Right forelimb (tissue), 1 donor: ENCODE measurements at regions not wholly inside any gene's neighbourhood (a gene's known extent, or its start where the extent isn't known, plus 50 kb on each side); places are given as distances from the start of the nearest gene placed in this dataset.

ENCODE experiments used
- DNase-seq: peaks from one replicate; pipeline ENCODE4 v3.0.0-alpha.2; 2018

DNA sequence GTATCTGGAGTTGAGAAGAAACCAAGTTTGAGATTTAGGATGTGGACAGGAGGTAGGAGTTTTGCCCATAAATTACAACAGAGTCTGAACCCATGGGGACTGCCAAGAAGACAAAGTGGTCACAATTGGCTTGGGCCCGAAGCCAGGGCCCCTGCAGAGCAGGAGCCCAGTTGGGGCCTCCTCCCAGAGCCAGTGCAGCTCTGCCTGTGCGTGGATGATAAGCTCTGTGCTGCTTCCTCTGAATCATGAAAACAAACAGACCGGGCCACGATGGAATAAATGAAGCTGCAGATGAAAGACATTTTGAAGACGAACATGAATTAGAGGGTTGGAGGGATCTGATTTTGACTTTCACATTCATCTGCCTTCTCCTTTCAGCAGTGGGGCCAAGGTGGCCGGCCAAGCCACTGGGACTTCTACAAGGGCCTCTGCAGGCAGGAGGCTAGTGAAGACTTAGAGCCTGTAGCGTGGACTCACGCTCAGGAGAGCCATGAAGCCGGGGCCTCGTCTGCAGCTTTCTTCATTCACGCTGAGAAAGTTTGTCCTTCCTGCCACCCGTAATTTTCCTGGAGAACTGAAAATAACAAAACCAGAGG lies 156.8 kb upstream of the LYZL1 start:
- DNase-seq: no peak

GRCh38 chr10:29132551-29133111 lies 156.2 kb upstream of the LYZL1 start:
- no peak for DNase-seq

DNA sequence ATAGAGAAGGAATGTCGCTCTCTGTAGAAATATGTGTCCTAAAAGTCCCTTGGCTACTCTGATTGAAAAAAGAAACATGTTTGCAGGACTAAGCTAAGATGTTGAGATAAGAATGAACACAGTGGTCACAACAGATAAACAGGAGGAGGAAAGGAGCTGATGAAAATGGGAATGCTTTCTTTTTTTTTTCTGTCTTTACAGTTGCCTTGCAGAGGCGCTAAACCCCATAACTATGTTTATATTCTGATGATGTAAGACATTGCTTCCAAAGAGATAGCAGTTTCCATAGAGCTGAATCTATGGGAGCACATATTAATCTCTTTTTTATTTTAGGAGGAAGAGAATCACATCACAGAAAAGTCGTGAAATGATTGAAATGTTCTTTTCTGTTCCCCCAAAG lies 153.5 kb upstream of the LYZL1 start:
- no peak for DNase-seq

DNA sequence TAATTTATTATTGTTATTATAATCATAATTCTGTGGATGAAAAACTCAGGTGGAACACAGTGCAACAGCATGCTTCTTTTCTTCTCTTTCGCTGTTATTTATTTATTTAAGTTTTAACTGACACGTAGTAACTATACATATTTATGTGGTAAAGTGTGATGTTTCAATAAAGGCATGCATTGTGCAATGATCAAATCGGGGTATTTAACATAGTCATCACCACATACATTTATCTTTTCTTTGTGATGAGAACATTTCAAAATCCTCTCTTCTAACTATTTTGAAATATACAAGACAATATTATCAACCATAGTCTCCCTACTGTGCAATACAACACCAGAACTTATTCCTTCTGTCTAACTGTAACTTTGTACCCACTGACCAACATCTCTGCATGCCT lies 152.5 kb upstream of the LYZL1 start:
- DNase-seq: no peak

GRCh38 chr10:29140151-29140550 lies 148.7 kb upstream of the LYZL1 start:
- no peak for DNase-seq

GRCh38 chr10:29140991-29141390 lies 147.9 kb upstream of the LYZL1 start:
- no peak for DNase-seq

- no peak for DNase-seq
These were observed 147.1 kb upstream of the LYZL1 start for GRCh38 chr10:29141761-29142160.

GRCh38 chr10:29142516-29143314 lies 146.2 kb upstream of the LYZL1 start:
- DNase-seq: no peak

DNA sequence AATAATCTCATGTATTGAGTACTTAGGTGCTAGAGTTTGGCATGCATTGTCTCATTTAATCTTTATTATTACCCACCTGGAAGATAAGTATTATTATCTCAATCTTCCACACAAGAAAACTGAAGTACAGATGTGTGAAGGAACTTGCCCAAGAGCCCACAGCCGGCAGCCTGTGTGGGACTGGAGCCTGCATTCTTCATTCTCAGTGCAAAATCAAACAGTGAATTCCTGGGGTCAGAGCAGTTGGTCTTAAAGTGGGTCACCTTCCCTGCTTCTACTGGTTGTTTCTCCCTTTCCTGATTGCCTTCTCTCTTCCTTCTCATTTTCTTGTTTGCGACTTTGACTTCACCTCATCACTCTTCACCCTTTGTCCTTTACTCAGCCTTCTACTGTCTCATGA lies 144.7 kb upstream of the LYZL1 start:
- no peak for DNase-seq

- no peak for DNase-seq
These were observed 142.4 kb upstream of the LYZL1 start for GRCh38 chr10:29146311-29147100.

DNA sequence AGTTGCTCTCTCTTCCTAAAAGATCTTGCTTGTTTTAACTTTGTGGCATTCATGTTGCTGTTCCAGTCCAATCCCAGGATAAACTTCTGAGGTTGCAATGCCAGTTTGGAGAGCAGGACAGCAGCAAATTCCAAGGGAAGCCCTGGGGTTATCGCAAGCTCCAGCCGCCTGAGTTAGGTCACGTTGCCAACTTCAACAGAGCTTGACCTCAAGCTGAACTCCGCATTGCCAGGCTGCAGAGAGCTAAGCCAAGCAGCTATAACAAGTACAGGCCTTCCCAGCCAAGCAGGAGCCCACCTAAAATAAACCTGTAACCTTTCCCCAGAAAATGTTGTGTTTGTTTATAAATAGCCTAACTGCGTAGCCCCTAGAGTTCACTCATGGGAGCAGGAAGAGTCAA lies 138.9 kb upstream of the LYZL1 start:
- DNase-seq: no peak

DNA sequence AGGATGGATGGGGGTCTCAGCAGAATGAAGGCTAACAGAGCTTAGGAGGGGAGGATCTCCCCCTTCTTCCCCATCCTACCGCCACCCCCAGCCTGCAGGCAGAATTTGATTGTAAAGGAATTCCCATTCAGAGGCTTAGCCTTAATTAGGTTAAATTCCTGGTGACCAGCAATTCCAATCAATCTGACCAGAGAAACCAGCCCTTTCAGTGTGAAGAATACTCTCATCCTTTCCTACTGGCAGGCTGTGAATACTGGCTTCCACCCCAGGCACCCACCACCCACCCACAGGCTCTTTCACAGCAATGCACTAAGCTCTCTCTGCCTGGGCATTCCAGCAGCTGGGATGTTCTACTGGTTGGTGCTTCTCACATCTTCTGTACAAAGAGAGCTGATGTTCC lies 137.9 kb upstream of the LYZL1 start:
- DNase-seq: no peak

DNA sequence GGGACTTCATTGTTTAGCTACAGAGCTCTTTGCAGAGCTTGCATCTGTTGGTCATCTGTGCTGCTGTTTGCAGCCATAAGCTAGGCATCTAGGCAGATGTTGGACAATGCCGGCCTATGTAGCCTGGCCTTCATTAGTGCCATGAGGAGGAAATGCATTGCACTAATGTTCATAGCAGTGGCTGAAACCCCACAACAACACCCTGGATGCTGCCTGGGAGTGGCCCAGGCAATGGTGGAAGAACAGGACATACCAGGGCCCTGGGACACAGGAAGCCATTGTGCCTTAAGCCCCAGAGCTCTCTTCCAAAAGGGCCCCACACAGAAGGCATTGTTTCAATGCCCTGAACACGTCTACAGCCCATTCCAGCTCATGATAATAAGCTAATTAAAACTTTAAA lies 131.5 kb upstream of the LYZL1 start:
- DNase-seq: no peak

DNA sequence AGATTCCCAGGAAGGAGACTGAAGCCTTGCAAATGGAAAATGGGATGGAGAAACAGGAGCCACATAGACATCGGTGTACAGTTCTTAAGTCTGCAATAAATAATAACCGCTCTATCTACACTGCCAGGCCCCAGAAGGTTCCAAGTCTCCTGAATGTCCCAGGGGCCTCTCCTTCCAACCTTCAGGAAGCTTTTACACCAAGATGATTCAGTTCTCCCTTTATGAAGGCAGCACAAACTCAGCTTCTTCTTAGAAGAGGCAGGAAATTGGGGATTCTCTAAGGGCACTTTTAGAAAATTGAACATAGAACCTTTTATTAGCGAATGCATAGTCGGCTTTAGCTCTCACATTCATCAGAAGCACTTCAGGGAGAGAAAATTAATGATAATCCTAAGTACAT lies 130.8 kb upstream of the LYZL1 start:
- no peak for DNase-seq

- DNase-seq: no peak
These were observed 128.7 kb upstream of the LYZL1 start for GRCh38 chr10:29160150-29160617.

DNA sequence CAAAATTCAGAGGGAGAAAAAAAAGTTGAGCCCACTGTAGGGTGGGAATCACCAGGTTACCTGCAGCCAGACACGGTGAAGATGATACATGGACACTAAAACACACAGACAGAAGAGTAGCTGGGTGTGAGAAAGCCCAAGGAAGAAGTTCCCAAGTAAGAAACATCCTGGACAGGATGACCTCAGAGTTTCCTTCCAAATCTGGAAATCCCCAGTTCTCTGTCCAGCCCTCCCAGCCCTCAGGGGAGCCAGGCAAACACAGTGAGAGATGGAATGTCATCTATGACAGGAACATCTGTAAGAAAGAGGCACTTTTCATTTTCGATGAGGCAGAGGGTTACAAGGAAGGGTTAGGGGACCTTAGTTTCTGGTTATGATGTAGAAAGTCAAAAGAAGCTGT lies 125.1 kb upstream of the LYZL1 start:
- no peak for DNase-seq

- DNase-seq: no peak
These were observed 122.2 kb upstream of the LYZL1 start for GRCh38 chr10:29166713-29167112.

DNA sequence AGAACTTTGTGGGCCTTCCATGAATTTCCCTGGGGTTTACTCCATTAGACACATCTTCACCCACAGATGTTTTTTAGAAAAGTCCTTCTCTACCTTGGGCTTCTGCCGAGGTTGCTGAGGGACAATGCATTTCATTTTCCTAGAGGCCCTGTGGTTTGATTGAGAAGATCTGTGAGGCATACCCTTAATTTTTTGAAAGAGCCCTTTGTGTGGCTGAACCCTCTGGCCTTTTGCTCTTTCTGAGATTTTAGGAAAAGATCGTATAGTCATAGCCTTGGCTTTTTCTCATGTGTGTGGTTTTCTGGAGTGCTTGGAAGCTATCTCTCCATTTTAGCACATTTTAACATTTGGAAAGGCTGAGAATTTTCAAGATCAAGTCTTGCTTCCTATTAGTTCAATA lies 119.8 kb upstream of the LYZL1 start:
- no peak for DNase-seq

DNA sequence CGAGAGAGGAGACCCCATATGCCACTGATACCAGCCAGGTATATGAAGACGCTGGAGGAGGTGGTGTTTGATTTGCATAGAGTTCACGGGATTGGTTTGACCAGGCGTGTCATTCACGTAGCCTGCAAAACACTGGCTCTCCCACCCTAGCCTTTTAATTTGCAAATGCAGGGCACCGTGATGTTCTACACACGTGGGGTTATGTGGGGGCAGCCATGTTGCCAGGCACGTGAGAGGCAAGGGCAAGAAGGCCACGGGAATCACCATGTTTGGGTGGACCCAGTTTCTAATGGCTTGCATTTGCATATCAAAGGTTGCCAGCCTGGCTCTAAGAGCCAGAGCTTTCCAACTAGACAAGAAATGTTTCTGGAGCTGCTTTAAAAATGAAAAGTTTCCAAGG lies 117.2 kb upstream of the LYZL1 start:
- no peak for DNase-seq

- no peak for DNase-seq
These were observed 114.5 kb upstream of the LYZL1 start for GRCh38 chr10:29174389-29174788.

DNA sequence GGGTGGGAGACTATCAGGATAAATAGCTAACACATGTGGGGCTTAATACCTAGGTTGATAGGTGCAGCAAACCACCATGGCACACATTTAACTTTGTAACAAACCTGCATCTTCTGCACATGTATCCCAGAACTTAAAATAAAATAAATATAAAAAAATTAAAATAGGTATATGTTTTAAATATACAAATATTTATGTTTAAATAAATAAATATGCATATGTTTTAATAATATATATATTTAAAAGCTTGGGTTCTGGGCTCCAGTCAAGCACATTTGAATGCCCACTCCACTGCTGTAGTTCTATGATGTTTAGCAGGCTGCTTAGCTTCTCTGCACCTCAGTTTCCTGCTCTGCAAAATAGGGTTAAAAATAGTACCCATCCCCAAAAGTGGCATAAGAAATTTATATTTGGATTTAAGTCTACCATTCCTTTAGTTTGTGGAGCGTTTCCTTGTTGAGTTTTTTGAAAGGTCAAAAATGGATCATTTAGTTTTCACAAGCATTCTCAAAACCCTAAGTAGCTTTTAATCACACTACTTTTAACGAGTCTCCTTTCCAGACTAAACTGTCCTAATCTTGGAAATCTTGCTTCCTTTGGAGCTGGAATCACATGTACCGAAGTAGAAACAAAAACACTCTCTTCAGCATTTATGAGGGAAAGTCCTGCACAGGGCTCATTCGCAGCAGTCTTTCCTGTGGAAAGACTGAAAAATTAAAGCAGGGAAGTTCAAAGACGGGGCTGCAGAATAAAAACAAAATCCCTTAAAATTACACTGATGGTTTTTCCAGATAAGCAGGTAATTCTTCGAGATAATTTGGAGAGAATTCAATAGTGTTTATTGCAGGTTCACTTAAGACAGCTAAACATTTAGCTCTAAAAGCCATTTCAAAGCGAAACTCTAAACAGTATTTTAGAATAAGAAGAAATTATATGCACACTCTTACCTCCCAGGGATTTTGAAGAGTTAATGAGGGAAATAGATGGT lies 111.7 kb upstream of the LYZL1 start:
- DNase-seq: no peak

GRCh38 chr10:29181936-29182335 lies 106.9 kb upstream of the LYZL1 start:
- no peak for DNase-seq
